HepG2 (cell line): ENCODE measurements at regions not wholly inside any gene's neighbourhood (a gene's known extent, or its start where the extent isn't known, plus 50 kb on each side); places are given as distances from the start of the nearest gene placed in this dataset.

ENCODE experiments used
- ATAC-seq: fragments of 200-7000 bp; cut with Tn5 transposase; 3 replicates; pipeline ENCODE4 v1.9.1; 2020; ENCODE audit warnings: mild to moderate bottlenecking, moderate library complexity
- BruUV-seq: library from RNA; stranded (reverse); fragments of 400-500 nt; replicated peaks from 2 replicates; lab custom pipeline; 2021; lab: Mats Ljungman, UMichigan
- CTCF ChIA-PET: fragments of 300-600 bp; formaldehyde crosslinking; extraction: SDS; loops from one replicate; lab custom pipeline; 2021; ENCODE audit warnings: low total read pairs, inconsistent platforms, low intra/inter-chr PET ratio; lab: Yijun Ruan, JAX
- POLR2A ChIA-PET: fragments of 350-600 bp; sonication (Branson Sonifier 250); formaldehyde crosslinking; loops from one replicate; lab custom pipeline; 2020; ENCODE audit warnings: antibody characterized with exemption, inconsistent platforms; lab: Yijun Ruan, JAX
- DNase-seq: peaks from one replicate; pipeline ENCODE4 v3.0.0-alpha.2; 2015; ENCODE audit warnings: low spot score
- FAIRE-seq: peaks from 3 replicates; lab custom pipeline; 2011; peaks lifted over from hg19 to GRCh38; lab: Jason Lieb, UNC
- H2AFZ ChIP-seq: one replicate; pipeline ENCODE4 v1.6.1; 2011; ENCODE audit warnings: low read length, inconsistent platforms
- H3K27ac ChIP-seq: fragments of 300-600 bp; 3 replicates; pipeline ENCODE4 v1.8.0; 2011; ENCODE audit warnings: mixed run types, mild to moderate bottlenecking, mixed read lengths, low read length, inconsistent platforms; ENCODE audit not compliant: insufficient read depth; ENCODE audit errors: extremely low read length
- H3K27me3 ChIP-seq, 2 experiments: fragments of 200-600 bp in 1 of 2; 2 replicates in 1 of 2; 3 replicates in 1 of 2; pipeline versions ENCODE4 v1.6.0 to v1.8.0; 2011; ENCODE audit warnings: low read length in 2 of 2, mild to moderate bottlenecking in 2 of 2, moderate library complexity in 2 of 2, inconsistent platforms in 1 of 2; ENCODE audit not compliant: insufficient read depth in 2 of 2, control insufficient read depth in 1 of 2
- H3K36me3 ChIP-seq, 2 experiments: fragments of 200-600 bp in 1 of 2; replicated peaks in 1 of 2; 2 replicates in 1 of 2; 3 replicates in 1 of 2; pipeline versions ENCODE4 v1.5.1 to v1.8.0; 2011; ENCODE audit warnings: low read length in 2 of 2, inconsistent platforms in 1 of 2; ENCODE audit not compliant: insufficient read depth in 2 of 2, control insufficient read depth in 1 of 2
- H3K4me1 ChIP-seq: 2 replicates; pipeline ENCODE4 v1.5.1; 2012; ENCODE audit warnings: low read length, inconsistent platforms; ENCODE audit not compliant: insufficient read depth
- H3K4me2 ChIP-seq: 2 replicates; pipeline ENCODE4 v1.6.0; 2011; ENCODE audit warnings: low read depth, low read length, inconsistent platforms
- H3K4me3 ChIP-seq, 3 experiments: fragments of 200-600 bp in 1 of 3; sonication (generic), shearing (Covaris generic) in 1 of 3; replicated peaks in 1 of 3; 2 replicates each; pipeline ENCODE4 v1.5.1; 2011 to 2016; ENCODE audit warnings: low read length in 3 of 3, inconsistent platforms in 2 of 3, low read depth in 2 of 3, mild to moderate bottlenecking in 2 of 3, control low read depth in 1 of 3, mixed read lengths in 1 of 3; ENCODE audit not compliant: insufficient read depth in 1 of 3
- H3K79me2 ChIP-seq: one replicate; pipeline ENCODE4 v1.6.1; 2011; ENCODE audit warnings: low read length, inconsistent platforms; ENCODE audit not compliant: insufficient read depth
- H3K9ac ChIP-seq: 2 replicates; pipeline ENCODE4 v1.6.0; 2011; ENCODE audit warnings: mild to moderate bottlenecking, low read depth, low read length, inconsistent platforms; ENCODE audit not compliant: insufficient read depth
- H3K9me3 ChIP-seq: 2 replicates; pipeline ENCODE4 v1.5.1; 2012; ENCODE audit warnings: mild to moderate bottlenecking, low read length
- H4K20me1 ChIP-seq: 2 replicates; pipeline ENCODE4 v1.6.0; 2011; ENCODE audit warnings: inconsistent platforms, mild to moderate bottlenecking, low read length, moderate library complexity; ENCODE audit not compliant: insufficient read depth
- HCFC1 ChIP-seq: fragments of 150-350 bp; IDR thresholded peaks from 2 replicates; pipeline ENCODE4 v1.6.1; 2014; ENCODE audit warnings: low read depth, low read length
- ZNF7 ChIP-seq: IDR thresholded peaks from 2 replicates; pipeline ENCODE4 v1.6.1; 2016; ENCODE audit warnings: missing biosample characterization, missing genetic modification reagents
- WGBS: methylation state at CpG from one replicate; pipeline ENCODE4 v1.1.6; 2017; ENCODE audit warnings: low lambda C conversion rate; 5-methylcytosine and 5-hydroxymethylcytosine counted together
- in situ Hi-C: cut with HindIII; loops from 2 replicates; pipeline ENCODE4 v1.10.0; 2017; ENCODE audit warnings: low pct_unique_long_range_greater_than_20kb; ENCODE audit not compliant: extremely low pct_ligation_motif_present
- intact Hi-C: fragments of 100-400 bp; cut with micrococcal nuclease; formaldehyde crosslinking; loops from one replicate; pipeline ENCODE4 v1.10.0; 2022; ENCODE audit not compliant: unreplicated experiment
- TF ChIP-seq, protein P1 (sequence below): sonication (generic); formaldehyde crosslinking; IDR thresholded peaks from 2 replicates; pipeline ENCODE4 v1.4.0; 2020; ENCODE audit warnings: missing genetic modification reagents
- TF ChIP-seq, protein P2 (sequence below): sonication (generic); formaldehyde crosslinking; IDR thresholded peaks from 2 replicates; pipeline ENCODE4; 2020; ENCODE audit warnings: missing genetic modification reagents, mild to moderate bottlenecking, borderline replicate concordance

DNA sequence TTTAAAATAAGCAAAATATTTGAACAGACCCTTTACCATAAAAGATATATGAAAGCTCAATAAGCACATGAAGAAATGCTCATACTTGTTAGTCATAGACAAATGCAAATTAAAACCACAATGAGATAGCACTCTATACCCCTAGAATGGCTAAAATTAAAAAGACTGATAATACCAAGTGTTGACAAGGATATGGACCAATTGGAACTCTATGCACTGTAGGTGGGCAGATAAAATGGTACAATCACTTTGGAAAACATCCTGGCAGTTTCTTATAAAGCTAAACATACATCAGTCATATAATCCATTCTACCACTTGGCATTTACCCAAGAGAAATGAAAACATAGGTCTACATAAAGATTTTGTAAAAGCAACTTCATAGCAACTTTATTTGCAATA, 293.0 kb upstream of the TLE3 start:
- intact Hi-C loops = no loop called here
- ChIA-PET CTCF (no interaction called here), POLR2A (no interaction called here)
- TF ChIP-seq, protein P1, sequence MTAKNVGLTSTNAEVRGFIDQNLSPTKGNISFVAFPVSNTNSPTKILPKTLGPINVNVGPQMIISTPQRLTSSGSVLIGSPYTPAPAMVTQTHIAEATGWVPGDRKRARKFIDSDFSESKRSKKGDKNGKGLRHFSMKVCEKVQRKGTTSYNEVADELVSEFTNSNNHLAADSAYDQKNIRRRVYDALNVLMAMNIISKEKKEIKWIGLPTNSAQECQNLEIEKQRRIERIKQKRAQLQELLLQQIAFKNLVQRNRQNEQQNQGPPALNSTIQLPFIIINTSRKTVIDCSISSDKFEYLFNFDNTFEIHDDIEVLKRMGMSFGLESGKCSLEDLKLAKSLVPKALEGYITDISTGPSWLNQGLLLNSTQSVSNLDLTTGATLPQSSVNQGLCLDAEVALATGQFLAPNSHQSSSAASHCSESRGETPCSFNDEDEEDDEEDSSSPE (CRISPR knock-in tag) = no peak
- TF ChIP-seq ZNF7 (CRISPR knock-in tag) = peak; percentile 76
- FAIRE-seq (no peak), ATAC-seq (no peak), DNase-seq (no peak)
- Histone ChIP-seq H3K9me3 (no peaks in the 10 kb centered on the region), H3K36me3 (no peaks in the 10 kb centered on the region), H3K79me2 (no peaks in the 10 kb centered on the region), H3K9ac (no peak overlapping the region), H4K20me1 (no peaks in the 10 kb centered on the region; the same call in 1 of the 2 replicates), H3K4me2 (no peak overlapping the region), H3K27me3 (no peaks in the 10 kb centered on the region), H3K4me3 (no peak overlapping the region), H3K27ac (no peak overlapping the region), H3K4me1 (no peaks in the 10 kb centered on the region), H2AFZ (no peak overlapping the region)
- no TSS peak for BruUV-seq
- in situ Hi-C loops = no loop called here

DNA sequence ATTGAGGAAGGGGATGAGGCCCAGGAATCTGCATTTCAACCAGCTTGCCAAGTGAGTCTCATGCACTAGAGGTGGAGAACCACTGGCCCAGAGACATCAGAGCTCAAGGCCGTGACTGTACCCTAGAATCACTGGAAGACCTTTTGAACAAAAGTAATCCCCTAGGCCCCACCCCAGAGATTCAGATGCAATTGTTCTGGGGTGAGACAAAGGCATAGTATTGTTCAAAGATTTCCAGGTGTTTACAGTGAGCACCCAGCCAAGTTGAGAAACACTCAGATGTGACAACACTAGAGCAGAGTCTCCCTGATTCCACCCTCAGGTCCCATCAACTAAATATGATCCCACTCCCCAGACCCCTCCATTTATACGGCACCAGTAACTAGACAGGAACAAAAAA, 290.3 kb upstream of the TLE3 start:
- no peaks in the 10 kb centered on the region; the same call in 1 of the 2 replicates for H4K20me1 ChIP-seq
- no peak for DNase-seq
- no peaks in the 10 kb centered on the region for H3K79me2 ChIP-seq
- H2AFZ ChIP-seq = no peak overlapping the region
- 5% methylated on average over 1 of the region's 2 CpGs for WGBS
- intact Hi-C loops = no loop called here
- no peak for TF ChIP-seq HCFC1
- TF ChIP-seq, protein P2, sequence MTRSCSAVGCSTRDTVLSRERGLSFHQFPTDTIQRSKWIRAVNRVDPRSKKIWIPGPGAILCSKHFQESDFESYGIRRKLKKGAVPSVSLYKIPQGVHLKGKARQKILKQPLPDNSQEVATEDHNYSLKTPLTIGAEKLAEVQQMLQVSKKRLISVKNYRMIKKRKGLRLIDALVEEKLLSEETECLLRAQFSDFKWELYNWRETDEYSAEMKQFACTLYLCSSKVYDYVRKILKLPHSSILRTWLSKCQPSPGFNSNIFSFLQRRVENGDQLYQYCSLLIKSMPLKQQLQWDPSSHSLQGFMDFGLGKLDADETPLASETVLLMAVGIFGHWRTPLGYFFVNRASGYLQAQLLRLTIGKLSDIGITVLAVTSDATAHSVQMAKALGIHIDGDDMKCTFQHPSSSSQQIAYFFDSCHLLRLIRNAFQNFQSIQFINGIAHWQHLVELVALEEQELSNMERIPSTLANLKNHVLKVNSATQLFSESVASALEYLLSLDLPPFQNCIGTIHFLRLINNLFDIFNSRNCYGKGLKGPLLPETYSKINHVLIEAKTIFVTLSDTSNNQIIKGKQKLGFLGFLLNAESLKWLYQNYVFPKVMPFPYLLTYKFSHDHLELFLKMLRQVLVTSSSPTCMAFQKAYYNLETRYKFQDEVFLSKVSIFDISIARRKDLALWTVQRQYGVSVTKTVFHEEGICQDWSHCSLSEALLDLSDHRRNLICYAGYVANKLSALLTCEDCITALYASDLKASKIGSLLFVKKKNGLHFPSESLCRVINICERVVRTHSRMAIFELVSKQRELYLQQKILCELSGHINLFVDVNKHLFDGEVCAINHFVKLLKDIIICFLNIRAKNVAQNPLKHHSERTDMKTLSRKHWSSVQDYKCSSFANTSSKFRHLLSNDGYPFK (CRISPR knock-in tag) = no peak
- in situ Hi-C loops = no loop called here
- H3K9ac ChIP-seq = no peak overlapping the region
- H3K27ac ChIP-seq = no peak overlapping the region
- no peak overlapping the region for H3K4me2 ChIP-seq
- ATAC-seq = no peak
- ChIA-PET POLR2A (no interaction called here), CTCF (no interaction called here)
- FAIRE-seq = no peak
- H3K9me3 ChIP-seq = no peaks in the 10 kb centered on the region
- 0 out of 5 replicates have a peak, but pooled peaks cover 0 to 5% of the 10 kb centered on the region in 2 experiments for H3K27me3 ChIP-seq
- H3K36me3 ChIP-seq = no peaks in the 10 kb centered on the region
- no peaks in the 10 kb centered on the region for H3K4me1 ChIP-seq
- no TSS peak for BruUV-seq
- H3K4me3 ChIP-seq = no peak overlapping the region
